ENCODE measurements at regions not wholly inside any gene's neighbourhood (a gene's known extent, or its start where the extent isn't known, plus 50 kb on each side); places are given as distances from the start of the nearest gene placed in this dataset.

- peaks cover 3% of the 10 kb centered on the region for H3K23me2 ChIP-seq (ENCODE audit: insufficient read length, low read depth, low read length, poor library complexity, severe bottlenecking)
- H2BK20ac ChIP-seq (ENCODE audit: low read depth, low read length, poor library complexity, severe bottlenecking) = no peak overlapping the region
- H3K4me2 ChIP-seq (ENCODE audit: insufficient read depth, insufficient read length, low read length) = no peak overlapping the region
- no peak for DNase-seq
- no peak overlapping the region for H3K9ac ChIP-seq (ENCODE audit: extremely low read depth, insufficient read length, low read length)
- H3K23ac ChIP-seq (ENCODE audit: insufficient read length, low read depth, low read length) = no peak overlapping the region
- no peak overlapping the region for H2AFZ ChIP-seq (ENCODE audit: low read length)
- H3K56ac ChIP-seq (ENCODE audit: insufficient read length, low read depth, low read length) = no peak overlapping the region
- Mint-ChIP-seq H3K4me1 (peaks cover 21 to 41% of the 10 kb centered on the region in 2 experiments), H3K36me3 (ENCODE audit: insufficient read depth in 1 of 3, low read depth in 3 of 3) (peaks cover 0 to 3% (median 0%) of the 10 kb centered on the region in 3 experiments; a peak in 2 of 7 replicates), H3K9me3 (no peaks in the 10 kb centered on the region; a peak in 2 of 5 replicates), H3K27ac (no peak overlapping the region; a peak in 1 of 7 replicates), H3K27me3 (ENCODE audit: low read depth) (peaks cover 66% of the 10 kb centered on the region), H3K4me3 (no peak overlapping the region)
- peak overlapping the region; percentile 43; the same call in 1 of the 2 replicates for H3K14ac ChIP-seq (ENCODE audit: insufficient read depth, low read length)
- no peaks in the 10 kb centered on the region for H3K9me3 ChIP-seq (ENCODE audit: control insufficient read depth, low read depth, low read length)
- H3K79me2 ChIP-seq (ENCODE audit: insufficient read depth, low read length) = peaks cover 9% of the 10 kb centered on the region; the same call in 1 of the 2 replicates
- no peak overlapping the region for H3K27ac ChIP-seq (ENCODE audit: insufficient read length, low read depth, low read length)
- no peak for TF ChIP-seq CTCF (conservative IDR thresholded peaks at IDR 0.05)
- H2BK5ac ChIP-seq (ENCODE audit: insufficient read length, low read length) = no peak overlapping the region
- H3T11ph ChIP-seq (ENCODE audit: low read length) = no peak overlapping the region
- H3K4me1 ChIP-seq (ENCODE audit: insufficient read depth, low read length) = peaks cover 20% of the 10 kb centered on the region; the same call in 1 of the 2 replicates
- WGBS (ENCODE audit: extremely low coverage, insufficient read length, low lambda C conversion rate) = no CpG with 5 or more reads among the region's 5 CpGs
- no peak overlapping the region for H2BK15ac ChIP-seq (ENCODE audit: low read depth, low read length)
- H2BK12ac ChIP-seq (ENCODE audit: insufficient read length, low read depth, low read length) = no peak overlapping the region
- no peak overlapping the region for H4K91ac ChIP-seq (ENCODE audit: insufficient read length, low read depth, low read length)
- H3K18ac ChIP-seq (ENCODE audit: insufficient read length, low read depth, low read length) = no peak overlapping the region
- H2BK120ac ChIP-seq (ENCODE audit: low read depth, low read length, poor library complexity, severe bottlenecking) = no peak overlapping the region
- H4K20me1 ChIP-seq (ENCODE audit: control insufficient read depth, insufficient read depth, insufficient read length) = no peaks in the 10 kb centered on the region
- no peak overlapping the region for H3K4ac ChIP-seq (ENCODE audit: low read depth, low read length)
- H3K79me1 ChIP-seq (ENCODE audit: insufficient read depth, low read depth, low read length, poor library complexity, severe bottlenecking) = no peaks in the 10 kb centered on the region
- no peak overlapping the region for H2AK5ac ChIP-seq (ENCODE audit: insufficient read length, low read length)
- H3K27me3 ChIP-seq (ENCODE audit: insufficient read depth, low read length) = no peaks in the 10 kb centered on the region
- no peak overlapping the region for H4K5ac ChIP-seq (ENCODE audit: insufficient read length, low read depth, low read length)
- H4K8ac ChIP-seq (replicated peaks; ENCODE audit: insufficient read length, low read depth, low read length) = no peak overlapping the region
These were observed 143.1 kb downstream of the AACS start for GRCh38 chr12:125208334-125208733.

All from H9 (cell line).